Mesothelial cell of epicardium (in vitro differentiated cells): ENCODE measurements at regions not wholly inside any gene's neighbourhood (a gene's known extent, or its start where the extent isn't known, plus 50 kb on each side); places are given as distances from the start of the nearest gene placed in this dataset.

Experiments used
- DNase-seq, 2 experiments: peaks; one replicate each; pipeline ENCODE4 v3.0.0; 2021; ENCODE audit warnings: low spot score in 2 of 2; ENCODE audit not compliant: unreplicated experiment in 2 of 2
- H3K27ac Mint-ChIP-seq: 2 replicates; pipeline ENCODE4 v1.8.0; 2021; ENCODE audit warnings: mixed read lengths
- H3K27me3 Mint-ChIP-seq: 2 replicates; pipeline ENCODE4 v1.8.0; 2021; ENCODE audit warnings: low read depth, mixed read lengths
- H3K36me3 Mint-ChIP-seq: 2 replicates; pipeline ENCODE4 v1.8.0; 2021; ENCODE audit warnings: mixed read lengths
- H3K4me1 Mint-ChIP-seq: 2 replicates; pipeline ENCODE4 v1.8.0; 2021; ENCODE audit warnings: mixed read lengths
- H3K4me3 Mint-ChIP-seq: 2 replicates; pipeline ENCODE4 v1.8.0; 2021; ENCODE audit warnings: mild to moderate bottlenecking, moderate library complexity, mixed read lengths
- H3K9me3 Mint-ChIP-seq: 2 replicates; pipeline ENCODE4 v1.8.0; 2021; ENCODE audit warnings: mixed read lengths
- CTCF ChIP-seq: fragments of 200-600 bp; sonication (generic); IDR thresholded peaks from one replicate; pipeline ENCODE4 v1.5.0; 2021; ENCODE audit warnings: antibody characterized with exemption; ENCODE audit not compliant: unreplicated experiment

- Mint-ChIP-seq H3K27ac (no peak overlapping the region), H3K4me3 (no peak overlapping the region), H3K27me3 (peaks cover 3% of the 10 kb centered on the region), H3K36me3 (no peaks in the 10 kb centered on the region), H3K9me3 (peaks cover 25% of the 10 kb centered on the region), H3K4me1 (no peaks in the 10 kb centered on the region)
- TF ChIP-seq CTCF: no peak
- DNase-seq: no peak
Measured at GRCh38 chr9:26694381-26695297, 198.0 kb downstream of the CAAP1 start.

DNA sequence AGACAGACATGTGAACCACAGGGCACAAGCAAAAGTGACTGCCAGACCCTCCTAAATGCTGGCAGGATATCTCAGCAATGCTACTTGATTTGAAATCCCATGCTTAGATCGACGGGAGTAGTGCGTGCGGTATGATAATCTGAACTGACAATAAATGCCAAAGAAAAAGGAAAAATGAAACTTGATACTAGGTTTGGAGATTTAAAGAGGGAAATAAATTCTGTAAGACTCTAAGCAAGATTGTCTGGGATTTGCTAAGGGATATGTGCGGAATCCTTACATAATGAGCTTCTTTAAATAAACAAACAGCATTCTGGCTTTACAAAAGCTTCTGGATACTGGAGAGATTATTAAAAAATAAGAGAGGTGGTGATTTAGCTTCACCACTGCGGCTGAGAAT, 203.6 kb downstream of the CAAP1 start:
- TF ChIP-seq CTCF: no peak
- no peaks in the 10 kb centered on the region for H3K9me3 Mint-ChIP-seq
- no peak overlapping the region for H3K4me3 Mint-ChIP-seq
- no peak overlapping the region for H3K27ac Mint-ChIP-seq
- DNase-seq: no peak
- peaks cover 2% of the 10 kb centered on the region for H3K4me1 Mint-ChIP-seq
- H3K36me3 Mint-ChIP-seq: no peaks in the 10 kb centered on the region
- peaks cover 13% of the 10 kb centered on the region for H3K27me3 Mint-ChIP-seq

- Mint-ChIP-seq H3K9me3 (no peaks in the 10 kb centered on the region), H3K4me3 (no peak overlapping the region), H3K27me3 (peaks cover 13% of the 10 kb centered on the region), H3K27ac (no peak overlapping the region), H3K4me1 (peaks cover 2% of the 10 kb centered on the region), H3K36me3 (no peaks in the 10 kb centered on the region)
- no peak for DNase-seq
- no peak for TF ChIP-seq CTCF
Measured at GRCh38 chr9:26687421-26687820, 205.2 kb downstream of the CAAP1 start.

DNA sequence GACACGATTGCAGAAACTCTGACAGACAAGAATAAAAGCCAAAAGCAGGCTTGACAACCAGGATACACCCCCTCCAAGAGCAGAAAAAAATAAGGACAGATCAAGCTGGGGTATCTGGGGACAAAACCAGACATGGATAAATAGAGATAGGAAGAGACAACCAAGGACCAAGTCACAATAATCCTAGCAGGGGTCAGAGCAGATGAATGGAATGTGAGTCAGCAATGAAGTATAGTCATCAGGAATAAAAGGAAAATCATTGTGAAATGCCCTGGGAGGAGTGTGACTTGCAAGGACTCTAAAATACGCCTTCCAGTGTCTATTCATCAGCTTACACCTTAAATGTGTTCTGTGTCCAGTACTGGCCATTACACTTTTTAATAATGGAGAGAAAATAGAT, 206.8 kb downstream of the CAAP1 start:
- no peak for DNase-seq
- peaks cover 13% of the 10 kb centered on the region for H3K27me3 Mint-ChIP-seq
- H3K4me3 Mint-ChIP-seq: no peak overlapping the region
- no peak for TF ChIP-seq CTCF
- peaks cover 2% of the 10 kb centered on the region for H3K4me1 Mint-ChIP-seq
- no peak overlapping the region for H3K27ac Mint-ChIP-seq
- no peaks in the 10 kb centered on the region for H3K9me3 Mint-ChIP-seq
- H3K36me3 Mint-ChIP-seq: no peaks in the 10 kb centered on the region

GRCh38 chr9:26684029-26684428, 208.6 kb downstream of the CAAP1 start:
- TF ChIP-seq CTCF: no peak
- Mint-ChIP-seq H3K36me3 (no peaks in the 10 kb centered on the region), H3K27me3 (peaks cover 17% of the 10 kb centered on the region), H3K4me1 (peaks cover 2% of the 10 kb centered on the region), H3K27ac (no peak overlapping the region), H3K4me3 (no peak overlapping the region), H3K9me3 (no peaks in the 10 kb centered on the region)
- DNase-seq: no peak
